Mammary epithelial cell (primary cell): ENCODE measurements at regions not wholly inside any gene's neighbourhood (a gene's known extent, or its start where the extent isn't known, plus 50 kb on each side); places are given as distances from the start of the nearest gene placed in this dataset.
"Not testable (repeated sequence)": the region's sequence is repeated elsewhere in the genome, so short reads cannot be mapped to it uniquely, and the experiment has no call there.

ENCODE experiments used
- CTCF ChIP-seq, 2 donors: IDR thresholded peaks in 1 of 2; conservative IDR thresholded peaks in 1 of 2; 2 replicates each; pipeline ENCODE4 v1.5.1; 2011 to 2012; ENCODE audit warnings: inconsistent platforms in 2 of 2, low read length in 2 of 2, mild to moderate bottlenecking in 2 of 2, control low read depth in 1 of 2, low read depth in 1 of 2; ENCODE audit not compliant: insufficient read depth in 1 of 2; ENCODE audit errors: extremely low read depth in 1 of 2
- EZH2 ChIP-seq: IDR thresholded peaks from 2 replicates; pipeline ENCODE4 v1.6.1; 2012; ENCODE audit warnings: low read length, inconsistent platforms, borderline replicate concordance

- TF ChIP-seq CTCF (conservative IDR thresholded peaks at IDR 0.05 in 1 of 2, IDR thresholded peaks at IDR 0.05 in 1 of 2; ENCODE audit: extremely low read depth in 1 of 2, insufficient read depth in 1 of 2, low read depth in 1 of 2, low read length in 2 of 2); EZH2: not testable (repeated sequence)
These were observed 376.3 kb upstream of the PROK2 start for GRCh38 chr3:72161285-72161684.
